22Rv1 (cell line): ENCODE measurements at regions not wholly inside any gene's neighbourhood (a gene's known extent, or its start where the extent isn't known, plus 50 kb on each side); places are given as distances from the start of the nearest gene placed in this dataset.

Experiments
- H3K27ac ChIP-seq: fragments of 450-650 bp; 2 replicates; pipeline ENCODE4 v1.5.1; 2017
- ZFX ChIP-seq: fragments of 450-650 bp; IDR thresholded peaks from 2 replicates; pipeline ENCODE4 v1.6.1; 2017; ENCODE audit warnings: antibody characterized with exemption, borderline replicate concordance
- TF ChIP-seq, protein P1 (sequence below): fragments of 450-650 bp; IDR thresholded peaks from 2 replicates; pipeline ENCODE4 v1.5.1; 2017; ENCODE audit warnings: mild to moderate bottlenecking

- no peak overlapping the region for H3K27ac ChIP-seq
- TF ChIP-seq, protein P1, sequence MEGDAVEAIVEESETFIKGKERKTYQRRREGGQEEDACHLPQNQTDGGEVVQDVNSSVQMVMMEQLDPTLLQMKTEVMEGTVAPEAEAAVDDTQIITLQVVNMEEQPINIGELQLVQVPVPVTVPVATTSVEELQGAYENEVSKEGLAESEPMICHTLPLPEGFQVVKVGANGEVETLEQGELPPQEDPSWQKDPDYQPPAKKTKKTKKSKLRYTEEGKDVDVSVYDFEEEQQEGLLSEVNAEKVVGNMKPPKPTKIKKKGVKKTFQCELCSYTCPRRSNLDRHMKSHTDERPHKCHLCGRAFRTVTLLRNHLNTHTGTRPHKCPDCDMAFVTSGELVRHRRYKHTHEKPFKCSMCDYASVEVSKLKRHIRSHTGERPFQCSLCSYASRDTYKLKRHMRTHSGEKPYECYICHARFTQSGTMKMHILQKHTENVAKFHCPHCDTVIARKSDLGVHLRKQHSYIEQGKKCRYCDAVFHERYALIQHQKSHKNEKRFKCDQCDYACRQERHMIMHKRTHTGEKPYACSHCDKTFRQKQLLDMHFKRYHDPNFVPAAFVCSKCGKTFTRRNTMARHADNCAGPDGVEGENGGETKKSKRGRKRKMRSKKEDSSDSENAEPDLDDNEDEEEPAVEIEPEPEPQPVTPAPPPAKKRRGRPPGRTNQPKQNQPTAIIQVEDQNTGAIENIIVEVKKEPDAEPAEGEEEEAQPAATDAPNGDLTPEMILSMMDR, result no peak
- no peak for TF ChIP-seq ZFX
Measured at GRCh38 chr5:152819891-152820290, 414.8 kb upstream of the NMUR2 start.

- TF ChIP-seq, protein P1, result no peak
- TF ChIP-seq ZFX, result no peak
- H3K27ac ChIP-seq, result no peak overlapping the region
Measured at GRCh38 chr5:152824316-152824715, 419.2 kb upstream of the NMUR2 start.

DNA sequence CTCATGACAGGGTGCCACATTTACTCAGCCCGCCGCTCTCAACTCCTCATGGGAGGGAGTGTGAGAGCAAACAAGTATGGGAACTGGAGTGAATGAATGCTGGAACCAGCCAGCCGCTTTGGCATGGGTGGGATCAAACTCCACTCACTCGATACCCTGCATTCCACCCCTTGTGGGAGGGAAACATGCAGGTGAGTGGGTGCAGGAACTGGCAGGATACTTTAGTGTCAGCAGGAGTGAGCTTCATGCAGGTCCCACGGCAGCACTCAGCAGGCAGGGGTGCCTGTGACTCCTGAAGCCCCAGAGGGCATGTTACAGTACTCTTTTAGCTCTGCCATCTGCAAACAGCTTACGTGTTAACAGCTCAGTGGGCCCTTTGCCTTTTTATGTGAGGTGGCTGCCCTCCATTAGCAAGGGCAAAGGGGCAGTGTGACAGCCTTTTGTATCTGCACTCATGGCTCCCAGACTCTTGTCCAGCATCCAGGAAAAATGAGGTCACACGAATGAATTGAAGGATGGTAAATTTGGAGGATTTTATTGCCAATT, 433.2 kb upstream of the NMUR2 start:
- no peak overlapping the region for H3K27ac ChIP-seq
- TF ChIP-seq, protein P1, result no peak
- TF ChIP-seq ZFX, result no peak

GRCh38 chr5:152844713-152845112, 439.6 kb upstream of the NMUR2 start:
- no peak for TF ChIP-seq ZFX
- TF ChIP-seq, protein P1, result no peak

DNA sequence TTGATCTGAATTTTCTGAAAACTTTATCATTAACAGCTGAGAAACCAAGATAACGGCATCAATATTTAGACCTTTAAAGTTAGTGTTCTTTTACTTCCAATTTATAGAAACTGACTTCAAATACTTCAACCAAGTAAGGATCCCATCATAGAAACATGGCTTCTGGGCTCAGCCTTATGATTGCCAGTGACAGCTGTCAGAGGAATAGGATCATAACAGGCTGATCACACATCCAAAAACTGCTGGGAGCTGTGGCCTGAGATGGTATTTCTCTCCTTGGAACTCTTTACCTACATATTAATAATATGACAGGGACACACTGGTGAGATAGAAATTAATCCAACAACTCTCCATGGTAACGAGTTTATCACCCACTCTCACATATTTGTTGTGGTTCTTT, 448.3 kb upstream of the NMUR2 start:
- H3K27ac ChIP-seq, result no peak overlapping the region
- TF ChIP-seq ZFX, result no peak
- TF ChIP-seq, protein P1, result no peak

More at GRCh38 chr5:152844713-152845112, 439.6 kb upstream of the NMUR2 start:
- H3K27ac ChIP-seq, result no peak overlapping the region

DNA sequence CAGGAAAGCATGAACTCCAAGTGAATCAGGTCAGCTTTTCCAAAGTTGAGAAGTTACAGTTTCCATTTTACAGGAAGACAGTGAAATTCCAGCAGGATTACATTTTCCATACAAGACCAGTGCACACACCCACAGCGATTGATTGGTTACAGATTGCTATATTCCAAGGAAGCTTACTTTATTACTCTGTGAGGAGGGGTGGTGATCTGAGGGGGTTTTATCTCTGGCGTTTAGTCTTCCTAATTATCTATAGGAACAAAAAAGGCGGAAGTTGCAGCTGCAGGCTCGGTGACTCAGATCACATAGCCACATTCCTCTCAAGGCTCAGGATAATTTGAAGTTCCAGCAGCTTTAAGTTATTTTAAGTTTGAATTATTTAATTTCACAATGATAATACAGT, 450.4 kb upstream of the NMUR2 start:
- H3K27ac ChIP-seq, result no peak overlapping the region
- TF ChIP-seq, protein P1, result no peak
- no peak for TF ChIP-seq ZFX

DNA sequence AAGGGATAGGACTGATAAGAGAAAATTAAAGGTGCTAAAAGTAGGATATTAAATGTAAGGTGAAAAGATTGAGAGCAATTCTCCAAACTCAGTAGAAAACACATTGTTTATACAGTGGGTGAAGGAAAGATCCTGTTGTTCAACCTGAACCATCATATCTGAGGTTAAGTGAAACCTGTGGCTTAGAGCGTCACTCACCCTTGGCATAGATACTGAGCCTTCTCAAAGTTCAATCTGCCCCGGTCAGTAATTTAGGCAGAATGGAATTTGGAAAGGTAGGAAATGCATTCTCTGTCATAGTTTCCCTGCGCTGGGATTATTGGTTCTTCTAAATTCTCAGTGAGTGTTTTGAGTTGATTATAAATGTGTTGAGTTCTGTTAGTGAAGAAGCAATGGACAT, 456.2 kb upstream of the NMUR2 start:
- H3K27ac ChIP-seq, result no peak overlapping the region
- TF ChIP-seq, protein P1, result no peak
- no peak for TF ChIP-seq ZFX
